GM23338 (cell line): ENCODE measurements at regions not wholly inside any gene's neighbourhood (a gene's known extent, or its start where the extent isn't known, plus 50 kb on each side); places are given as distances from the start of the nearest gene placed in this dataset.

Experiments
- ATAC-seq: fragments of 200-7000 bp; cut with Tn5 transposase; 3 replicates; pipeline ENCODE4 v1.9.1; 2020
- DNase-seq: peaks from one replicate; pipeline ENCODE4 v3.0.0-alpha.2; 2015; ENCODE audit warnings: low spot score
- H2AFZ ChIP-seq: fragments of 200-600 bp; sonication (generic); 2 replicates; pipeline ENCODE4 v1.8.0; 2016; ENCODE audit warnings: antibody characterized with exemption, mild to moderate bottlenecking, moderate library complexity
- H3F3A ChIP-seq: fragments of 200-600 bp; sonication (generic); replicated peaks from 2 replicates; pipeline ENCODE4 v1.8.0; 2017; ENCODE audit warnings: antibody characterized with exemption, mixed run types, low read depth
- H3K27ac ChIP-seq: fragments of 200-600 bp; sonication (generic); 2 replicates; pipeline ENCODE4 v1.6.1; 2016; ENCODE audit warnings: low read depth
- H3K27me3 ChIP-seq: fragments of 200-600 bp; sonication (generic); 2 replicates; pipeline ENCODE4 v1.8.0; 2016; ENCODE audit warnings: mild to moderate bottlenecking, mixed run types, moderate library complexity; ENCODE audit not compliant: insufficient read depth
- H3K36me3 ChIP-seq: fragments of 200-600 bp; sonication (generic); 2 replicates; pipeline ENCODE4 v1.8.0; 2016; ENCODE audit warnings: mild to moderate bottlenecking; ENCODE audit not compliant: insufficient read depth
- H3K4me1 ChIP-seq: fragments of 200-600 bp; sonication (generic); 2 replicates; pipeline ENCODE4 v1.8.0; 2016; ENCODE audit warnings: mild to moderate bottlenecking, moderate library complexity; ENCODE audit not compliant: insufficient read depth
- H3K4me2 ChIP-seq: fragments of 200-600 bp; sonication (generic); 2 replicates; pipeline ENCODE4 v1.7.1; 2017; ENCODE audit warnings: mixed run types
- H3K4me3 ChIP-seq: fragments of 200-600 bp; sonication (generic); 2 replicates; pipeline ENCODE4 v1.6.1; 2016; ENCODE audit warnings: mixed run types
- H3K79me2 ChIP-seq: fragments of 200-600 bp; sonication (generic); replicated peaks from 2 replicates; pipeline ENCODE4 v1.8.0; 2017; ENCODE audit warnings: mild to moderate bottlenecking; ENCODE audit not compliant: insufficient read depth
- H3K9me2 ChIP-seq: fragments of 200-600 bp; sonication (generic); 2 replicates; pipeline ENCODE4 v1.8.0; 2017; ENCODE audit not compliant: insufficient read depth
- H4K20me1 ChIP-seq: fragments of 200-600 bp; sonication (generic); replicated peaks from 2 replicates; pipeline ENCODE4 v1.8.0; 2017; ENCODE audit warnings: mild to moderate bottlenecking; ENCODE audit not compliant: insufficient read depth
- H3K27ac Mint-ChIP-seq: 2 replicates; pipeline ENCODE4 v1.8.0; 2020; ENCODE audit warnings: inconsistent platforms, mild to moderate bottlenecking, moderate library complexity, mixed read lengths
- H3K27me3 Mint-ChIP-seq: 3 replicates; pipeline ENCODE4 v1.8.0; 2022; ENCODE audit warnings: low read depth, mild to moderate bottlenecking, moderate library complexity, mixed read lengths, inconsistent platforms; ENCODE audit not compliant: insufficient read depth, poor library complexity
- H3K36me3 Mint-ChIP-seq: 3 replicates; pipeline ENCODE4 v1.8.0; 2021; ENCODE audit warnings: low read depth, mild to moderate bottlenecking, inconsistent platforms, moderate library complexity, mixed read lengths
- H3K4me1 Mint-ChIP-seq: 3 replicates; pipeline ENCODE4 v1.8.0; 2020; ENCODE audit warnings: mild to moderate bottlenecking, inconsistent platforms, mixed read lengths
- H3K4me3 Mint-ChIP-seq: 3 replicates; pipeline ENCODE4 v1.8.0; 2021; ENCODE audit warnings: moderate library complexity, mild to moderate bottlenecking, inconsistent platforms, mixed read lengths
- H3K9me3 Mint-ChIP-seq: 3 replicates; pipeline ENCODE4 v1.8.0; 2020; ENCODE audit warnings: moderate library complexity, mild to moderate bottlenecking, inconsistent platforms, mixed read lengths
- CREB1 ChIP-seq: fragments of 250-450 bp; sonication (Bioruptor Pico); IDR thresholded peaks from 2 replicates; pipeline ENCODE4 v1.5.0; 2020; ENCODE audit warnings: low read depth, mild to moderate bottlenecking, moderate library complexity
- EZH2 ChIP-seq: fragments of 200-600 bp; sonication (generic); IDR thresholded peaks from one replicate; pipeline ENCODE4 v1.8.0; 2017; ENCODE audit warnings: antibody characterized with exemption, mild to moderate bottlenecking, low read depth; ENCODE audit not compliant: unreplicated experiment
- EZH2phosphoT487 ChIP-seq: fragments of 200-600 bp; sonication (generic); IDR thresholded peaks from one replicate; pipeline ENCODE4 v1.8.1; 2018; ENCODE audit warnings: antibody characterized with exemption; ENCODE audit not compliant: unreplicated experiment
- JUNB ChIP-seq: IDR thresholded peaks from one replicate; pipeline ENCODE4 v1.6.1; 2016; ENCODE audit warnings: antibody characterized with exemption; ENCODE audit not compliant: unreplicated experiment
- NANOG ChIP-seq: IDR thresholded peaks from 2 replicates; pipeline ENCODE4 v1.6.1; 2016; ENCODE audit warnings: antibody characterized with exemption, borderline replicate concordance
- POLR2AphosphoS5 ChIP-seq: IDR thresholded peaks from 2 replicates; pipeline ENCODE4 v1.6.1; 2016; ENCODE audit warnings: antibody characterized with exemption, low read depth
- REST ChIP-seq: IDR thresholded peaks from one replicate; pipeline ENCODE4 v1.6.1; 2018; ENCODE audit warnings: antibody characterized with exemption; ENCODE audit not compliant: unreplicated experiment
- STAT1 ChIP-seq: IDR thresholded peaks from one replicate; pipeline ENCODE4 v1.6.1; 2016; ENCODE audit warnings: antibody characterized with exemption; ENCODE audit not compliant: unreplicated experiment
- ZNF114 ChIP-seq: fragments of 250-450 bp; sonication (Bioruptor Pico); IDR thresholded peaks from 2 replicates; pipeline ENCODE4 v1.5.0; 2020; ENCODE audit warnings: mild to moderate bottlenecking, moderate library complexity
- ZNF331 ChIP-seq: fragments of 250-450 bp; sonication (Bioruptor Pico); IDR thresholded peaks from 2 replicates; pipeline ENCODE4 v1.5.0; 2020; ENCODE audit warnings: low read depth, mild to moderate bottlenecking, moderate library complexity
- ZNF462 ChIP-seq: fragments of 250-450 bp; sonication (Bioruptor Pico); IDR thresholded peaks from 2 replicates; pipeline ENCODE4 v1.5.0; 2020; ENCODE audit warnings: mild to moderate bottlenecking, moderate library complexity
- TF ChIP-seq, protein P1 (sequence below), 2 experiments: fragments of 200-600 bp in 1 of 2; sonication (generic) in 1 of 2; conservative IDR thresholded peaks; 2 replicates each; pipeline versions ENCODE4 v1.5.1 to v1.6.1; 2016 to 2017; ENCODE audit warnings: antibody characterized with exemption in 2 of 2, low read depth in 2 of 2, mild to moderate bottlenecking in 2 of 2, moderate library complexity in 1 of 2
- TF ChIP-seq, protein P2 (sequence below): IDR thresholded peaks from 2 replicates; pipeline ENCODE4 v1.6.1; 2016; ENCODE audit warnings: antibody characterized with exemption

- Histone ChIP-seq H3K36me3 (no peaks in the 10 kb centered on the region), H3K79me2 (no peaks in the 10 kb centered on the region), H3K9me2 (peaks cover 7% of the 10 kb centered on the region; the same call in 1 of the 2 replicates), H4K20me1 (no peaks in the 10 kb centered on the region), H3K27me3 (no peaks in the 10 kb centered on the region), H3K4me3 (no peak overlapping the region), H2AFZ (no peak overlapping the region), H3K4me2 (no peak overlapping the region), H3K27ac (no peak overlapping the region), H3F3A (no peaks in the 10 kb centered on the region), H3K4me1 (peaks cover 2% of the 10 kb centered on the region; the same call in 1 of the 2 replicates)
- Mint-ChIP-seq H3K27me3 (no peaks in the 10 kb centered on the region), H3K36me3 (no peaks in the 10 kb centered on the region), H3K4me3 (no peak overlapping the region), H3K4me1 (peaks cover 6% of the 10 kb centered on the region), H3K9me3 (no peaks in the 10 kb centered on the region), H3K27ac (no peak overlapping the region)
- ATAC-seq (no peak), DNase-seq (no peak)
- no peak for TF ChIP-seq NANOG
- no peak for TF ChIP-seq CREB1
- no peak for TF ChIP-seq EZH2
- TF ChIP-seq ZNF462 (CRISPR knock-in tag) = no peak
- TF ChIP-seq, protein P1, sequence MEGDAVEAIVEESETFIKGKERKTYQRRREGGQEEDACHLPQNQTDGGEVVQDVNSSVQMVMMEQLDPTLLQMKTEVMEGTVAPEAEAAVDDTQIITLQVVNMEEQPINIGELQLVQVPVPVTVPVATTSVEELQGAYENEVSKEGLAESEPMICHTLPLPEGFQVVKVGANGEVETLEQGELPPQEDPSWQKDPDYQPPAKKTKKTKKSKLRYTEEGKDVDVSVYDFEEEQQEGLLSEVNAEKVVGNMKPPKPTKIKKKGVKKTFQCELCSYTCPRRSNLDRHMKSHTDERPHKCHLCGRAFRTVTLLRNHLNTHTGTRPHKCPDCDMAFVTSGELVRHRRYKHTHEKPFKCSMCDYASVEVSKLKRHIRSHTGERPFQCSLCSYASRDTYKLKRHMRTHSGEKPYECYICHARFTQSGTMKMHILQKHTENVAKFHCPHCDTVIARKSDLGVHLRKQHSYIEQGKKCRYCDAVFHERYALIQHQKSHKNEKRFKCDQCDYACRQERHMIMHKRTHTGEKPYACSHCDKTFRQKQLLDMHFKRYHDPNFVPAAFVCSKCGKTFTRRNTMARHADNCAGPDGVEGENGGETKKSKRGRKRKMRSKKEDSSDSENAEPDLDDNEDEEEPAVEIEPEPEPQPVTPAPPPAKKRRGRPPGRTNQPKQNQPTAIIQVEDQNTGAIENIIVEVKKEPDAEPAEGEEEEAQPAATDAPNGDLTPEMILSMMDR (conservative IDR thresholded peaks at IDR 0.05; ENCODE audit: low read depth in 2 of 2) = no peak
- no peak for TF ChIP-seq POLR2AphosphoS5
- TF ChIP-seq, protein P2, sequence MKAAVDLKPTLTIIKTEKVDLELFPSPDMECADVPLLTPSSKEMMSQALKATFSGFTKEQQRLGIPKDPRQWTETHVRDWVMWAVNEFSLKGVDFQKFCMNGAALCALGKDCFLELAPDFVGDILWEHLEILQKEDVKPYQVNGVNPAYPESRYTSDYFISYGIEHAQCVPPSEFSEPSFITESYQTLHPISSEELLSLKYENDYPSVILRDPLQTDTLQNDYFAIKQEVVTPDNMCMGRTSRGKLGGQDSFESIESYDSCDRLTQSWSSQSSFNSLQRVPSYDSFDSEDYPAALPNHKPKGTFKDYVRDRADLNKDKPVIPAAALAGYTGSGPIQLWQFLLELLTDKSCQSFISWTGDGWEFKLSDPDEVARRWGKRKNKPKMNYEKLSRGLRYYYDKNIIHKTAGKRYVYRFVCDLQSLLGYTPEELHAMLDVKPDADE = no peak
- TF ChIP-seq EZH2phosphoT487 = no peak
- no peak for TF ChIP-seq REST
- no peak for TF ChIP-seq JUNB
- TF ChIP-seq ZNF331 (CRISPR knock-in tag) = no peak
- TF ChIP-seq STAT1 = no peak
- TF ChIP-seq ZNF114 (CRISPR knock-in tag) = no peak
Observed at GRCh38 chr5:169431386-169431785, 130.4 kb upstream of the SLIT3 start.
